Activated CD8-positive, alpha-beta T cell treated with anti-CD3 and anti-CD28 coated beads for 36 hours (primary cell): ENCODE measurements at regions not wholly inside any gene's neighbourhood (a gene's known extent, or its start where the extent isn't known, plus 50 kb on each side); places are given as distances from the start of the nearest gene placed in this dataset.

ENCODE experiments used
- ATAC-seq: fragments of 200-7000 bp; cut with Tn5 transposase; one replicate; pipeline ENCODE4 v1.10.0; 2021; ENCODE audit warnings: mild to moderate bottlenecking, moderate library complexity
- CTCF ChIA-PET: fragments of 350-600 bp; sonication (Branson Sonifier 250); formaldehyde crosslinking; loops from one replicate; lab custom pipeline; 2021; ENCODE audit warnings: antibody characterized with exemption; lab: Charles Lee
- POLR2A ChIA-PET: fragments of 350-600 bp; sonication (Branson Sonifier 250); formaldehyde crosslinking; loops from one replicate; lab custom pipeline; 2021; ENCODE audit warnings: antibody characterized with exemption; lab: Charles Lee
- DNase-seq: peaks from one replicate; pipeline ENCODE4 v3.0.0-alpha.2; 2020
- H3K27ac Mint-ChIP-seq: one replicate; pipeline ENCODE4 v1.8.0; 2021; ENCODE audit warnings: mild to moderate bottlenecking, mixed read lengths
- H3K27me3 Mint-ChIP-seq: one replicate; pipeline ENCODE4 v1.8.0; 2021; ENCODE audit warnings: mixed read lengths
- H3K36me3 Mint-ChIP-seq: one replicate; pipeline ENCODE4 v1.8.0; 2021; ENCODE audit warnings: low read depth, mixed read lengths
- H3K4me1 Mint-ChIP-seq: one replicate; pipeline ENCODE4 v1.8.0; 2021; ENCODE audit warnings: low read depth, mixed read lengths
- H3K4me3 Mint-ChIP-seq: one replicate; pipeline ENCODE4 v1.8.0; 2021; ENCODE audit warnings: mild to moderate bottlenecking, moderate library complexity, mixed read lengths
- H3K9me3 Mint-ChIP-seq: one replicate; pipeline ENCODE4 v1.8.0; 2021; ENCODE audit warnings: mixed read lengths
- intact Hi-C: fragments of 100-400 bp; cut with micrococcal nuclease; formaldehyde crosslinking; loops from one replicate; pipeline ENCODE4 v1.10.0; 2022
- TF ChIP-seq, protein P1 (sequence below): fragments of 200-600 bp; IDR thresholded peaks from one replicate; pipeline ENCODE4 v1.8.0; 2022; ENCODE audit warnings: antibody characterized with exemption, mild to moderate bottlenecking

DNA sequence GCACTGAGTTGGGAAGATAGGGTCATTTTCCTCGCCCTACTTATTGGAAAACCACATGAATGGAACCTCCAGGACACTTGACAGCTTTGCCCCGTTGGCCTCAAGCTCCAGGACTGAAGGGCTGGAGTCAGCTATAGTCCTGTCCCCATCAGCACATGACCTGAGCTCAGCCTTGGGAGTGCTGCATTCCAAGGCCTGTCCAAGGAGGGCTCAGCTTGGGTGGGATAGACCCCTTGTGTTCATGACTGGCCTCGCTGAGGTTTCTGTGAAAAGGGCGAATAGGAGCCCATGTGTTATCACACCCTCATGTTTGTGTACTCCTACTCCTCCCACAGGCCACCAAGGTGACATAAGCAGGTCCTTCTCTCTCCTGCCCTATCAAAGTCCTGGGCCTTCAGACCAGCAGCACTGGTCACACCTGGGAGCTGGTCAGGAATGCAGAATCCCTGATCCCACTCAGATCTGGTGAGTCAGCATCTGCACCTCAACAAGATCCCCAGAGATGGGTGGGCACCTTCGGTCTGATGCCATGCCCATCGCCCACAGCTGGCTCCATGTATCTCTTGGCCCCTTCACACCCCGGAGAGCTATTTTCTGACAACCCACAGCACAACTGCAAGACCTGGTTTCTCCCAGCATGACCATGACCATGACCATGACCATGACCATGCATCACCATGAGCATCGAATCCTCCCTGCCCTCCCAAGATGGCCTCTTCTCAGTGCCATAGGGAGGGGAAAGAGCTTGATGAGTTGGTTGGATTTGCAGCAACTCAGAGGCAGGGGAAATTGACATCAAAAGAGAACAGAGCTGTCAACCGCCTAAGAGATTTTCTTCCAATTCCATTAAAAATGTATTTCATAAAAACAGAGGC is 83.0 kb upstream of the RAB6C start:
- Mint-ChIP-seq H3K9me3 (peaks cover 2% of the 10 kb centered on the region), H3K27me3 (peaks cover 17% of the 10 kb centered on the region), H3K4me3 (no peak overlapping the region), H3K4me1 (no peaks in the 10 kb centered on the region), H3K36me3 (no peaks in the 10 kb centered on the region), H3K27ac (no peak overlapping the region)
- TF ChIP-seq, protein P1, sequence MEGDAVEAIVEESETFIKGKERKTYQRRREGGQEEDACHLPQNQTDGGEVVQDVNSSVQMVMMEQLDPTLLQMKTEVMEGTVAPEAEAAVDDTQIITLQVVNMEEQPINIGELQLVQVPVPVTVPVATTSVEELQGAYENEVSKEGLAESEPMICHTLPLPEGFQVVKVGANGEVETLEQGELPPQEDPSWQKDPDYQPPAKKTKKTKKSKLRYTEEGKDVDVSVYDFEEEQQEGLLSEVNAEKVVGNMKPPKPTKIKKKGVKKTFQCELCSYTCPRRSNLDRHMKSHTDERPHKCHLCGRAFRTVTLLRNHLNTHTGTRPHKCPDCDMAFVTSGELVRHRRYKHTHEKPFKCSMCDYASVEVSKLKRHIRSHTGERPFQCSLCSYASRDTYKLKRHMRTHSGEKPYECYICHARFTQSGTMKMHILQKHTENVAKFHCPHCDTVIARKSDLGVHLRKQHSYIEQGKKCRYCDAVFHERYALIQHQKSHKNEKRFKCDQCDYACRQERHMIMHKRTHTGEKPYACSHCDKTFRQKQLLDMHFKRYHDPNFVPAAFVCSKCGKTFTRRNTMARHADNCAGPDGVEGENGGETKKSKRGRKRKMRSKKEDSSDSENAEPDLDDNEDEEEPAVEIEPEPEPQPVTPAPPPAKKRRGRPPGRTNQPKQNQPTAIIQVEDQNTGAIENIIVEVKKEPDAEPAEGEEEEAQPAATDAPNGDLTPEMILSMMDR, result no peak
- ATAC-seq (no peak), DNase-seq (no peak)
- ChIA-PET CTCF (no interaction called here), POLR2A (interaction anchor here (0.7 kb wide), 1 partner anchor 8 kb away, joined by 3 read pairs; no protein-coding TSS in a partner anchor)
- intact Hi-C loops, result no loop called here

GRCh38 chr2:129901754-129902415 is 77.6 kb upstream of the RAB6C start:
- intact Hi-C loops, result no loop called here
- H3K36me3 Mint-ChIP-seq, result no peaks in the 10 kb centered on the region
- ATAC-seq (no peak), DNase-seq (no peak)
- peaks cover 2% of the 10 kb centered on the region for H3K9me3 Mint-ChIP-seq
- H3K4me3 Mint-ChIP-seq, result no peak overlapping the region
- peaks cover 6% of the 10 kb centered on the region for H3K27me3 Mint-ChIP-seq
- H3K4me1 Mint-ChIP-seq, result no peaks in the 10 kb centered on the region
- ChIA-PET POLR2A (no interaction called here), CTCF (no interaction called here)
- no peak overlapping the region for H3K27ac Mint-ChIP-seq
- TF ChIP-seq, protein P1, result no peak

DNA sequence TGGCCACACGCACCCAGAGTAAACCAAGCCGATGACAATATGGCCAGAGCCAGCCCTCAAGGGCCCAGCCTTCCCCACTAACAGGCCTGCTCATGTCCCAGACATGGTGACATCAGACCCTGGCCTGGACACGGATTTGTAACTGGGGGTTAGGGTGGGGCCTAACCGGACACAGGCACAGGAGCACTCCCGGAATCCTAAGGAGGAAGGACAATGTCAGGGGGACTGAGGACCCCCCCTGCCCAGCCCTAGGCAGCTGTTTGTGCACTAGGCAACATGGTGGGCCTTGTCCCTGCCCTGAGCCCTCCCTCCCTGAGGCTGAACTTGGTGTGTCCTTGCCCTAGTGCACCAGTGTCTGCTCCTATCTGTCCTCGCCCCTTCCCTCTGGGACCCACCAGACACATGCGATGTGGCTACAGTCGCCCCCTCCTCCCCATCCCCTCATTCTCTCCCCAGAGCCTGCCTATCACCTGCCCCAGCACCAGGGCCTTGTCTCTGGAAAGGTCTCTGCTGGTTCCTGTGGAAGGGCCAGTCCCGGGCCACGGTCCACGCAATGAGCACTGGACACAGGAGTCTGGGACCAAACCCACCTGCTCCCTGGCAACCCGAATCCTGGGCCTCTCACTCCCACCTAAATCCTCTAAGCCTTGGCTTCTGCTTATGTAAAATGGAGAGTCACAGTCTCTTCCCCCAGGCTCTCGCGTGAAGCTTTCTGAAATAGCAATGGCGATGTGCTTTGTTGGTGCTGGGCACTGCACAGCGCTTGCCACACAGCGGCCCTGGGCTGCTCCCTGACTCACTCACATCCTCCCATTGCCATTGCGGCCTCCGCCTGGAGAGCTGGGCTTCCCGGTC is 76.5 kb upstream of the RAB6C start:
- H3K4me1 Mint-ChIP-seq, result no peaks in the 10 kb centered on the region
- H3K36me3 Mint-ChIP-seq, result no peaks in the 10 kb centered on the region
- peaks cover 5% of the 10 kb centered on the region for H3K27me3 Mint-ChIP-seq
- ATAC-seq, result no peak
- DNase-seq, result no peak
- H3K4me3 Mint-ChIP-seq, result no peak overlapping the region
- TF ChIP-seq, protein P1, result no peak
- no peak overlapping the region for H3K27ac Mint-ChIP-seq
- POLR2A ChIA-PET, result no interaction called here
- CTCF ChIA-PET, result no interaction called here
- intact Hi-C loops, result no loop called here
- peaks cover 2% of the 10 kb centered on the region for H3K9me3 Mint-ChIP-seq

DNA sequence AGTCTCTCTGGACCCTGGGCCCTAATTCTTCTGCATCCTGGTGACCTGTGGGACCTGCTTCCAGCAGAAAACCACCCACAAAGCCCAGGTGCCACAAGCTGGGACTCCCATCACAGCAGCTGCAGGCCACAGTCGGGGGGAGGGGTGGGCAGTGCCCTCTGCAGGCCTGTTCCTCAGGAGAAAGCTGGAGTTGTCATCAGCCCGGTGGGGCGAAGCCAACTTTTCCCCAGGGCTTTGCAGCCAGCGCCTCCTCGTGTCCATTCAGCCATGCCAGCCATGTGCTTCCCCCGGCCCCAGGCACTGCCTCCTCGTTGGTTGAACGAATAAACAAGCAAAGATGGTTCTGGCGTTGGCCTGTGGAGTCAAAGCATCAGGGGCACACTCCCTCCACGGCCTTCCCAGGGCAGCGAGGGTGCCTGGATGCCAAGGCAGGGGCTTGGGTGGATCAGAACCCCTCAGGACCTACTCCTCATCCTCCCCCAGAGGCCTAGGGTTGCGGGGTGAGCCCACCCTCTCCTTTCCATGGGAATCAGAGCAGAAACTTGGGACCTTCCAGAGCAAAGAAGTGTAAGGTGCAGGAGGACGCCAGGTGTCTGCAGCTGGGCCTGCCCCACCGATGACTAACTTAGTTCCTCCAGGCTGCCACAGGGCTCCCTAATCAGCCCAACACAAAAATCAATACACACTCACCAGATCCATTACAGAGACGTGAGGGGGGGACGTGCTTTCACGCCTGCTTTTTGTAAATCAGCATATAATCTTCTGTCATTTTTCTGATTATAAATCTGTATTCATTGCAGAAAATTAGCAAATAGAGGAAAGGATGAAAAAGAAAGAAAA is 75.7 kb upstream of the RAB6C start:
- Mint-ChIP-seq H3K4me3 (no peak overlapping the region), H3K27me3 (peaks cover 1% of the 10 kb centered on the region), H3K4me1 (no peaks in the 10 kb centered on the region), H3K36me3 (no peaks in the 10 kb centered on the region), H3K27ac (no peak overlapping the region), H3K9me3 (peaks cover 2% of the 10 kb centered on the region)
- TF ChIP-seq, protein P1, result no peak
- POLR2A ChIA-PET, result interaction anchor here (0.7 kb wide), 1 partner anchor 8 kb away, joined by 3 read pairs; no protein-coding TSS in a partner anchor
- intact Hi-C loops, result no loop called here
- ATAC-seq (no peak), DNase-seq (no peak)
- CTCF ChIA-PET, result no interaction called here
